HL-60/S4 treated with retinoic acid at 250 ng/mL for 4 days and 3 days (cell line): ENCODE measurements at regions not wholly inside any gene's neighbourhood (a gene's known extent, or its start where the extent isn't known, plus 50 kb on each side); places are given as distances from the start of the nearest gene placed in this dataset.
"Not testable (repeated sequence)": the region's sequence is repeated elsewhere in the genome, so short reads cannot be mapped to it uniquely, and the experiment has no call there.

Experiments
- in situ Hi-C: fragments of 300-500 bp; cut with MboI; formaldehyde crosslinking; loops from 2 replicates; pipeline ENCODE4 v1.7.0; 2022; ENCODE audit warnings: low sequenced_read_pairs

GRCh38 chr21:28221984-28222383 lies 770.7 kb downstream of the LTN1 start:
- in situ Hi-C loops, result no loop called here

GRCh38 chr21:28220680-28221079 lies 772.0 kb downstream of the LTN1 start:
- in situ Hi-C loops, result no loop called here

- in situ Hi-C loops, result no loop called here
Observed at GRCh38 chr21:28216976-28217523, 775.6 kb downstream of the LTN1 start.

- in situ Hi-C loops, result no loop called here
Observed at GRCh38 chr21:28215214-28215954, 777.3 kb downstream of the LTN1 start.

GRCh38 chr21:28214786-28215185 lies 777.9 kb downstream of the LTN1 start:
- in situ Hi-C loops, result no loop called here

DNA sequence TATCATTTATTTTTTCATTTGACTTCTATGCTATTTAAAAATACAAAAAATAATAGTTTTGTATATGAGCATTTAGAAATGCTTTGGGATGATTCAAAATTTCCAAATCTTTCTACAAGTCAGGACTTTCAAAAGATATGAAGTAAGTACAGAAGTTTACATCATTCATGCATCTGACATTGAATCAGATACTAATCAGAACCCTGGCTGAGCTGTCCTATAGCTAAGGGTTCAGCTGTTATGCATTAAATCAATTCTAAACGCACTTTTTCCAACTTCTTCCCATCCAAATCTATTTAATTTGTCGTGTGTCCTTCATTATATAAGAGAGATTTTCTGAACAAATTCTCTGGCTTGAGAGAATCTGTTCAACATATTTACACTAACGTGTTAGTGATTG lies 779.4 kb downstream of the LTN1 start:
- in situ Hi-C loops, result no loop called here

- in situ Hi-C loops, result no loop called here
Observed at GRCh38 chr21:28212061-28212460, 780.6 kb downstream of the LTN1 start.

- in situ Hi-C loops, result no loop called here
Observed at GRCh38 chr21:28207436-28208173, 785.1 kb downstream of the LTN1 start.

DNA sequence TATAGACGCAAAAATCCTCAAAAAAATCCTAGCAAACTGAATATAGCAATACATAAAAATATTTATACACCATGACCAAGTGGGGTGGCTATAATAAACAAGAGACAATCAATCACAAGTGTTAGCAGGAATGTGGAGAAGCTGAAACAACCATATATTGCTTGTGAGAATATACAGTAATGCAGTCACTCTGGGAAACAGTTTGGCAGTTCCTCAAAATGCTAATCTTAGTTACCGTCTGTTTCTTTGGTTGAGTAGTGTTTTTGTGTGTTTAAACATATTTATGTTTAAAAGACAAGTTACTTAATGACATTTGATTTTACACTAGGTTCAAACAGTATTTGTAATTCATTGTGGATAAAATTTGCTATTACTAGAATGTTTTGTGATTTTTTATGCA lies 792.0 kb downstream of the LTN1 start:
- in situ Hi-C loops, result no loop called here

- in situ Hi-C loops, result no loop called here
Observed at GRCh38 chr21:28196981-28197380, 795.7 kb downstream of the LTN1 start.

GRCh38 chr21:28193189-28193588 lies 799.5 kb downstream of the LTN1 start:
- in situ Hi-C loops, result no loop called here

DNA sequence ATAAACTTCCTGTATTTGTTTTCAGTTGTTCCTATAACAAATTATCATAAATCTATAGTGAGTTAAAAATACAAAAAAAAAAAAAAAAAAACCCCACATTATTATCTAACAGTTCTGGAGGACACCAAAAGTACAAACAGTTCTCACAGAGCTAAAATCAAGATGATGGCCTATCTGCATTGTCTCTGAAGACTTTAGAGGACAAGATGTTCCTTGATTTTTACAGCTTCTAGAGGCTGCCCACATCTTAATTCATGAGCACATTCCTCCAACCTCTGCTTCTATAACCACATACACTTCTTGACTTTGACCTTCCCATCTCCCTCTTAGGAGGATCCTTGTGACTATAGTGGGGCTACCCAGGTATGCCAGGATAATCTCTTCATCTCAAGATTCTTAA lies 806.1 kb downstream of the LTN1 start:
- in situ Hi-C loops, result no loop called here

GRCh38 chr21:28181730-28182129 lies 810.9 kb downstream of the LTN1 start:
- in situ Hi-C loops, result no loop called here

- in situ Hi-C loops, result no loop called here
Observed at GRCh38 chr21:28179136-28179535, 813.5 kb downstream of the LTN1 start.

GRCh38 chr21:28177124-28177523 lies 815.6 kb downstream of the LTN1 start:
- in situ Hi-C loops, result no loop called here

DNA sequence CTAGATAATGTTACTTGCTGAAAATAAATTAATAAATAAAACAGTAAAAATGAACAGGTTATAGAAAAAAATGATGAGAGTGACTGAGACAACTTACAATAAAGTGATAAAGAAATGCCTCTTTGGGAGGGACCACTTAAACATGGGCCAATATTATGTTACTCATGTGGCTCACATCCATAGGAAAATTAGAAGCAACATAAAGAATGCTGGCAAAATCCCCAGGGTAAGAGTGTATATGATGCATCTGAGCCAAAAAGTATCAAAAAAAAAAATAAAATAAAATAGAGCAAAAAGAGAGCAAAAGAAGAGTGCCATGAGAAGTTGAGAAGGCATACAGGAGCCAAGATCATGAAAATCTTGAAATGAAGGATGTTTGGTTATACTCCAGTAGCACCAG lies 818.0 kb downstream of the LTN1 start:
- in situ Hi-C loops, result no loop called here

DNA sequence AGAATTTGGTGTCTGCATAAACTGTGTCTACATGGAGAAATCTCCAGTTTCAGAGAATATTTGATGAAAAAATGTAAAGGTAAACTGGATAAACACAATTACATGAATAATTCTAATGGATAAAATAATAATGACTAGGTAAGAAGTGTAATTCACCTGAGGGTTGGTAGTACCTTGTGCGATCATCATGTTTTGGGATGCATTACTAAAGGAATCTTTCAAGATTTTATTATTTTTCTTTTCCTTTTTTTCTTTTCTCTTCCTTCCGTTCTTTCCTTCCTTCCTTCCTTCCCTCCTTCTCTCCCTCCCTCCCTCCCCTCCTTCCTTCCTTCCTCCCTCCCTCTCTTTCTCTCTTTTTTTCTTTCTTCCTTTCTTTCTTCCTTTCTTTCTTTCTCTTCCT lies 818.7 kb downstream of the LTN1 start:
- in situ Hi-C loops, result no loop called here

GRCh38 chr21:28172376-28172775 lies 820.3 kb downstream of the LTN1 start:
- in situ Hi-C loops, result no loop called here

- in situ Hi-C loops, result no loop called here
Observed at GRCh38 chr21:28167366-28167765, 825.3 kb downstream of the LTN1 start.

- in situ Hi-C loops, result not testable (repeated sequence)
Observed at GRCh38 chr21:28164519-28164918, 828.2 kb downstream of the LTN1 start.

GRCh38 chr21:28162052-28162451 lies 830.6 kb downstream of the LTN1 start:
- in situ Hi-C loops, result not testable (repeated sequence)

DNA sequence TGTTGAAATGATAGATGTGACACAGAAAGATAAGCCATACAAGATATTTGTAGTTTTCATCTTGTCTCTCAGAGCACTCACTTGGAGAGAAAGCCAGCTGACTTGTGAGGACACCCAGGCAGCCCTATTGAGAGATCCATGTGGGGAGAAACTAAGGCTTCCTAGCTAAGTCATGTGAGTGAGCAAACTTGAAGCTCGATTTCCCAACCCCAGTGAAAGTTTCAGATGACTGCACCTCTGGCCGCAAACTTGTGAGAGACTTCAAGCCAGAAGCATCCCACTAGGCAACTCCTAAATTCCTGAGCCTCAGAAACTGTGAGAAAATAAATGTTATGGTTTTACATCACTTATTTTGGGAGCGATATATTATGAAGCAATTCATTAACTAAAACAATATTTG lies 832.3 kb downstream of the LTN1 start:
- in situ Hi-C loops, result no loop called here
